ENCODE measurements at regions not wholly inside any gene's neighbourhood (a gene's known extent, or its start where the extent isn't known, plus 50 kb on each side); places are given as distances from the start of the nearest gene placed in this dataset.

DNA sequence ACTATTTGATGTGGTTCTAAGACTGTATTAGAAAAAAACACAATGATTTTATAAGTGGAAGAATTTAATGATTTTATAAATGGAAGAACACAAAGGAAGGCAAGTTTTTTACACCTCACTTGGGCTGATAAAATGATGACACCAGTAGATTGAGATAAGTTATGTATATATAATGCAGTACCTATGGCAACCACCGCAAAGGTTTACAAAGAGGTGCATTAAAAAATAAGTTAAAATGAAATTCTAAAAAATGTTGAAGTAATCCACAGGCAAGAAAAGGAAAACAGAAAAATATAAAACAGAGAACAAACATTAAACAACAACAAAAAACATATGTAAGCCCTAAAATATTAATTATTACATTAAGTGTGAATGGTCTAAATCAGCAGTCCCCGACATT is 490.9 kb upstream of the AADAT start:
- TF ChIP-seq, protein P1, sequence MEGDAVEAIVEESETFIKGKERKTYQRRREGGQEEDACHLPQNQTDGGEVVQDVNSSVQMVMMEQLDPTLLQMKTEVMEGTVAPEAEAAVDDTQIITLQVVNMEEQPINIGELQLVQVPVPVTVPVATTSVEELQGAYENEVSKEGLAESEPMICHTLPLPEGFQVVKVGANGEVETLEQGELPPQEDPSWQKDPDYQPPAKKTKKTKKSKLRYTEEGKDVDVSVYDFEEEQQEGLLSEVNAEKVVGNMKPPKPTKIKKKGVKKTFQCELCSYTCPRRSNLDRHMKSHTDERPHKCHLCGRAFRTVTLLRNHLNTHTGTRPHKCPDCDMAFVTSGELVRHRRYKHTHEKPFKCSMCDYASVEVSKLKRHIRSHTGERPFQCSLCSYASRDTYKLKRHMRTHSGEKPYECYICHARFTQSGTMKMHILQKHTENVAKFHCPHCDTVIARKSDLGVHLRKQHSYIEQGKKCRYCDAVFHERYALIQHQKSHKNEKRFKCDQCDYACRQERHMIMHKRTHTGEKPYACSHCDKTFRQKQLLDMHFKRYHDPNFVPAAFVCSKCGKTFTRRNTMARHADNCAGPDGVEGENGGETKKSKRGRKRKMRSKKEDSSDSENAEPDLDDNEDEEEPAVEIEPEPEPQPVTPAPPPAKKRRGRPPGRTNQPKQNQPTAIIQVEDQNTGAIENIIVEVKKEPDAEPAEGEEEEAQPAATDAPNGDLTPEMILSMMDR (IDR thresholded peaks at IDR 0.05; ENCODE audit: insufficient read depth, low read depth, low read length) = no peak
- no peak for TF ChIP-seq EZH2 (IDR thresholded peaks at IDR 0.05; ENCODE audit: insufficient read depth, low read length)

Measured in astrocyte (in vitro differentiated cells and primary cell).